HG03039 (cell line): ENCODE measurements at regions not wholly inside any gene's neighbourhood (a gene's known extent, or its start where the extent isn't known, plus 50 kb on each side); places are given as distances from the start of the nearest gene placed in this dataset.
"Not testable (repeated sequence)": the region's sequence is repeated elsewhere in the genome, so short reads cannot be mapped to it uniquely, and the experiment has no call there.

Experiments
- ATAC-seq: cut with Tn5 transposase; IDR thresholded peaks from one replicate; pipeline ENCODE4 v1.9.1; 2021; ENCODE audit warnings: mild to moderate bottlenecking, moderate library complexity; ENCODE audit not compliant: unreplicated experiment

DNA sequence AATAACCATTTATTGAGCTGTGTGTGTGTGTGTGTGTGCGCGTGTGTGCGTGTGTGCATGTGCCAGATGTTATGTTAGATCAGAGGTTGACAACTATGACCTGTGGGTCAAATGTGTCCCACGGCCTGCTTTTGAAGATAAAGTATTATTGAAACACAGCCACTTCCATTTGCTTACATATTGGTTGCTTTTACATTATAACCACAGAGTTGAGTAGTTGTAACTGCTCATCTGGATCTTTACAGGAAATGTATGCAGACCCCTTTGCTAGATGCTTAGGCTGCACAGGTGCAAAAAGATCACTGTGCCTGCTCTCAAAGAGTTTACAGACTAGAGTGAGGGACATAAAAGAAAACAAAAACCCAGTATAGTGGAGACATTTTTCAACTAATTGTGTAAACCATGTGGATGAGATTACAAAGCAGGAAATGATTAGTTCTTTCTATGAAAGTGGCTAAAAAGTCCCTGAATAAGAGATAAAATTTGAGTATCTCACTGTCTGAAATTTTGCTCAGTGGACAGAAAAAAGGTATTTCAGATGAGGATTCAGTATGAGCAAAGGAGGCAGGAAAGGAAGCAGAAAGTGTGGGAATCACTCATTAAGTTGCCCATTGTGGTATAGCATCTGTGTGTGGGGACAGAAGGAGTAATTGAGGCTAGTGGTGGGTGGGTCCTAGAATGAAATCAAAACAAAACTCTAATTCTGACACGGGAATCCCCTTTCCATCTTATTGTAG is 188.4 kb downstream of the PAH start:
- ATAC-seq, result no peak

- no peak for ATAC-seq
Observed at GRCh38 chr12:102726686-102727085, 190.4 kb downstream of the PAH start.

DNA sequence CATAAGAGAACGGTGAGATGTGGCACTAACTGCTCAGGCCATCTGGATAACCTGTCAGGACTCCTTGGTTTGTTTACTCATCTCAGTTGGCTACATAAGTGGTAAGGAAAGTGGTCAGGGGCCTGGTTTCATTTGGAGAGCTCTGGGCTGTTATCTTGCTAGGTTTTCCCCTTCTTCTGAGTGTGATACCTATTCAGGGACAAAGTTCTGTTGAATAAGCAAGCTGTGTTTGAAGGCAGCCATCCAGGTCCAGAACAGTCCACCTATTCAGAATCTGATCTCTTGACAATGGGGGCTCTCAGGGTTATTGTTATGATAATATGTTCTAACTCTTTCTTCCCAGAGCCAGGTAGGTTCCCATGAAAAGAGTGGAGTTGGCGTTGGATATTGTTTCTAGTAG is 194.9 kb downstream of the PAH start:
- no peak for ATAC-seq

- no peak for ATAC-seq
Observed at GRCh38 chr12:102708108-102708507, 208.9 kb downstream of the PAH start.

GRCh38 chr12:102702447-102703114 is 214.5 kb downstream of the PAH start:
- ATAC-seq, result no peak

DNA sequence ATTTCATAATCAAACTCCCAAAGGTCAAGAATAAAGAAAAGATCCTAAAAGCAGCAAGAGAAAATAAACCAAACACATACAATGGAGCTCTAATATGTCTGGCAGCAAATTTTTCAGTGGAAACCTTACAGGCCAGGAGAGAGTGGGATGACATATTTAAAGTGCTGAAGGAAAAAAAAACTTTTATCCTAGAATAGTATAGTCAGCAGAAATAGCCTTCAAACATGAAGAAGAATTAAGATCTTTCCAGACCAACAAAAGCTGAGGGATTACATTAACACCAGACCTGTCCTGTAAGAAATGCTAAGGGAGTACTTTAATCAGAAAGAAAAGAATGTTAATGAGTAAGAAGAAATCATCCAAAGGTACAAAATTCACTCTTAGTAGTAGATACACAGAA is 215.7 kb upstream of the IGF1 start:
- ATAC-seq, result no peak

DNA sequence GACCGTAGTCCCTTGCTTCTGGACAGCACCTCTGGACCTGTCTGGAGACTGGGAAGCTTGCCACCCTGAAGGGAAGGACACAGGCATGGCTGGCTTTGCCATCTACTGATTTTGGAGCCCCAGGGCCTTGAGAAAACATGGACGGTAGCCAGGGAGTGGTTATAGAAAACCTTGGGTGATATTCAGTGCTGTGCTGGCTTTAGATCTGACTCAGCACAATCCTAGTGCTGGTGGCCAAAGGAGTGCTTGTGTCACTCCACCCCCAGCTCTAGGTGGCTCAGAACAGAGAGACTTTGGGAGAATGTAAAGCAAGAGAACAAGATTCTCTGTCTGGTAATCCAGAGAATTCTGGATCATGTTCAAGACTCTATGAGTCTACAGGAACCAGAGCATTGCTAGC is 214.5 kb upstream of the IGF1 start:
- no peak for ATAC-seq

GRCh38 chr12:102691773-102692555 is 211.6 kb upstream of the IGF1 start:
- no peak for ATAC-seq

GRCh38 chr12:102690253-102690652 is 209.9 kb upstream of the IGF1 start:
- ATAC-seq, result no peak

DNA sequence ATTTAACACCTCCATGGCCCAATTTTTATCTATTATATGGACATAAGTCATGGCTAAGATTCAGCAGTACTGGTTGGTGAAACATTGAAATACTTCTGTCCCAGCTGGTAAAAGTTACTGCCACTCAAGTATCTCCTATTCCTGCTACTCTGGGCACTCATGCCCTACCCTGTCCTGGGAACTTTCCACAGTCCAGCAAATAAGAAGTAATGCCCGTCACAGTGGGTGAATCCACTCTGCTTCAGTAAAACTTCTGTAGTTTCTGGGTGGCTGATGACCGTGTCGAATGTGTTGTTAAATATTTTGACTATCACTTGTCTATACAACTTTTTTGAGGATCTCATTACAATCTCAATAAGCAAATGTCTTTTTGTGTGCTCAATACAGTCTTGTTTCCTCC is 209.3 kb upstream of the IGF1 start:
- ATAC-seq, result no peak

DNA sequence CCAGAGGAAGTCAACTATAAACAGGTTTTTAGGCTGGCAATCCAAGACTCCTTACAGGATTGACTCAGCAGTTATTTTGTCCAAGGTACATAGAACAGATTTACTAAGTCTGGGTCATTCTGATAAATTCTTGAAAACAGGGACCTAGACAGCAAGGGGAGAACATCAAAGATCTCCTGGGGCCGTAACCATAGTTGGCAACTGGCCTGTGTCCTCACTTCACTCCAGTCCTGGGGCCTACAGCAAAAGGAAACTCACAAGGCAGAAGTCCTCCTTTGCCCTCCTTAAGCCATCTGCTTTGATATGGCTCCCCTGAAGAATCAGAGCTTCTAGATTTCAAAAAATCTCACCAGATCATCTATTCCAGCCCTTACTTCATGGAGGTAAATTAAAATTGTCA is 207.2 kb upstream of the IGF1 start:
- no peak for ATAC-seq

GRCh38 chr12:102685841-102686240 is 205.5 kb upstream of the IGF1 start:
- no peak for ATAC-seq

DNA sequence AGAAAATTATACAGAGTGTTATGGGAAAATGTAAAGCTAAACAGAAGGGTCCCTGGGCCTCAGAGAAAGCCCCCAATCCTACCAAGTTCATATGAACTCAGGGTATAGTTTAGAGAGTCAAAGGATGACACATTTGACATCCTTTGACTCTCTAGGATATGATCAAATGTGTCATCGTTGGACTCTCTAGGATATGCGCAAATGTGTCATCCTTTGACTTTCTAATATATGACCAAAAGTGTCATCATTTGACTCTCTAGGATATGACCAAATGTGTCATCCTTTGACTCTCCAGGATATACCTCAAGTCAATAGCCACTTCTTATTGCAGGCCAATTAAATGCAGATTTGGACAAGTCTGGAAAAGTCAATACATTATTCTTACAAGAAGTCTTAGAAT is 204.8 kb upstream of the IGF1 start:
- no peak for ATAC-seq

GRCh38 chr12:102682366-102683289 is 202.3 kb upstream of the IGF1 start:
- no peak for ATAC-seq

GRCh38 chr12:102681747-102682146 is 201.4 kb upstream of the IGF1 start:
- ATAC-seq, result no peak

- no peak for ATAC-seq
Observed at GRCh38 chr12:102681309-102681708, 200.9 kb upstream of the IGF1 start.

- ATAC-seq, result no peak
Observed at GRCh38 chr12:102680304-102680703, 199.9 kb upstream of the IGF1 start.

GRCh38 chr12:102676812-102677211 is 196.4 kb upstream of the IGF1 start:
- ATAC-seq, result no peak

DNA sequence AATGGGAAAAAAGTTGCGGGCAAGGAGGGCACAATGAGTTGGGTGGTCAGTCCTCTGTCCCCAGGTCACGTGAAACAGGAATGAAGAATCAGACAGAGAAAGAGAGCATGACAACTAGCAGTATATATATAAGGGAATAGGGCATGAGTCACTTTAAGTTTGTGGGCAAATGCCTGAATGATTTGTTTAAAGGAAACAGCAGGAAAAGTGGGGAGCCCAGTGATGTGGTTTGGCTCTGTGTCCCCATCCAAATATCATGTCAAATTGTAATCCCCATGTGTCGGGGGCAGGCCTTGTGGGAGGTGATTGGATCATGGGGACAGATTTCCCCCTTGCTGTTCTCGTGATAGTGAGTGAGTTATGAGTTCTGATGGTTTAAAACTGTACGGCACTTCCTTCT is 195.3 kb upstream of the IGF1 start:
- ATAC-seq, result no peak

GRCh38 chr12:102673606-102674005 is 193.2 kb upstream of the IGF1 start:
- no peak for ATAC-seq

DNA sequence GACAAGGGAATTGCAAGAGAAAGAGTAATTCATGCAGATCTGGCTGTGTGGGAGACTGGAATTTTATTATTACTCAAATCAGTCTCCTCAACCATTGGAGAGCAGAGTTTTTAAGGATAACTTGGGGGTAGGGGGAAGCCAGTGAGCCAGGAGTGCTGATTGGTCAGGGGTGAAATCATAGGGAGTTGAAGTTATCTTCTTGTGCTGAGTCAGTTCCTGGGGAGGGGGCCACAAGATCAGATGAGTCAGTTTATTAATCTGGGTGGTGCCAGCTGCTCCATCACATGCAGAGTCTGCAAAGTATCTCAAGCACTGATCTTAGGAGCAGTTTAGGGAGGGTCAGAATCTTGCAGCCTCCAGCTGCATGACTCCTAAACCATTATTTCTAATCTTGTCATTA is 191.8 kb upstream of the IGF1 start:
- not testable (repeated sequence) for ATAC-seq
